GM19351 (cell line): ENCODE measurements at regions not wholly inside any gene's neighbourhood (a gene's known extent, or its start where the extent isn't known, plus 50 kb on each side); places are given as distances from the start of the nearest gene placed in this dataset.

Source experiments
- ATAC-seq: cut with Tn5 transposase; IDR thresholded peaks from one replicate; pipeline ENCODE4 v1.9.1; 2021; ENCODE audit warnings: mild to moderate bottlenecking, moderate library complexity; ENCODE audit not compliant: unreplicated experiment

- ATAC-seq: no peak
Measured at GRCh38 chr11:110891411-110891810, 179.2 kb upstream of the ARHGAP20 start.

- no peak for ATAC-seq
Measured at GRCh38 chr11:110890995-110891394, 178.8 kb upstream of the ARHGAP20 start.

- ATAC-seq: no peak
Measured at GRCh38 chr11:110886288-110886970, 174.2 kb upstream of the ARHGAP20 start.

GRCh38 chr11:110883256-110883655 lies 171.0 kb upstream of the ARHGAP20 start:
- no peak for ATAC-seq

GRCh38 chr11:110878513-110878912 lies 166.3 kb upstream of the ARHGAP20 start:
- ATAC-seq: no peak

GRCh38 chr11:110874437-110875030 lies 162.3 kb upstream of the ARHGAP20 start:
- ATAC-seq: no peak

- ATAC-seq: no peak
Measured at GRCh38 chr11:110873975-110874374, 161.7 kb upstream of the ARHGAP20 start.

GRCh38 chr11:110870816-110871522 lies 158.7 kb upstream of the ARHGAP20 start:
- ATAC-seq: no peak

GRCh38 chr11:110867951-110868350 lies 155.7 kb upstream of the ARHGAP20 start:
- ATAC-seq: no peak

- no peak for ATAC-seq
Measured at GRCh38 chr11:110866081-110866480, 153.8 kb upstream of the ARHGAP20 start.

- ATAC-seq: no peak
Measured at GRCh38 chr11:110862407-110862806, 150.2 kb upstream of the ARHGAP20 start.

GRCh38 chr11:110860461-110860860 lies 148.2 kb upstream of the ARHGAP20 start:
- ATAC-seq: no peak

GRCh38 chr11:110859998-110860397 lies 147.8 kb upstream of the ARHGAP20 start:
- ATAC-seq: no peak

- no peak for ATAC-seq
Measured at GRCh38 chr11:110859240-110859840, 147.1 kb upstream of the ARHGAP20 start.

- peak; percentile 54 for ATAC-seq
Measured at GRCh38 chr11:110858547-110858921, 146.3 kb upstream of the ARHGAP20 start.

GRCh38 chr11:110857892-110858546 lies 145.8 kb upstream of the ARHGAP20 start:
- no peak for ATAC-seq

GRCh38 chr11:110856996-110857812 lies 145.0 kb upstream of the ARHGAP20 start:
- ATAC-seq: no peak

- ATAC-seq: no peak
Measured at GRCh38 chr11:110856340-110856739, 144.1 kb upstream of the ARHGAP20 start.

GRCh38 chr11:110855191-110855590 lies 143.0 kb upstream of the ARHGAP20 start:
- no peak for ATAC-seq

- no peak for ATAC-seq
Measured at GRCh38 chr11:110852921-110853490, 140.8 kb upstream of the ARHGAP20 start.
